CD14-positive monocyte (primary cell): ENCODE measurements at regions not wholly inside any gene's neighbourhood (a gene's known extent, or its start where the extent isn't known, plus 50 kb on each side); places are given as distances from the start of the nearest gene placed in this dataset.

Experiments
- DNase-seq, 3 donors: peaks; one replicate each; pipeline ENCODE4 v3.0.0-alpha.2; 2011 to 2022
- H2AFZ ChIP-seq: 2 replicates; pipeline ENCODE4 v1.6.0; 2012; ENCODE audit warnings: mild to moderate bottlenecking, low read depth, low read length, inconsistent platforms; ENCODE audit not compliant: insufficient read depth, poor library complexity, severe bottlenecking
- H3K27ac ChIP-seq, 2 donors: 1 replicate in 1 of 2; 2 replicates in 1 of 2; pipeline ENCODE4 v1.5.1; 2012 to 2013; ENCODE audit warnings: low read length in 2 of 2, control low read depth in 1 of 2, inconsistent platforms in 1 of 2, low read depth in 1 of 2, mild to moderate bottlenecking in 1 of 2
- H3K27me3 ChIP-seq, 2 donors: one replicate each; pipeline versions ENCODE4 v1.6.0 to v1.6.1; 2011 to 2013; ENCODE audit warnings: low read length in 2 of 2; ENCODE audit not compliant: control insufficient read depth in 2 of 2, insufficient read depth in 2 of 2
- H3K36me3 ChIP-seq, 2 donors: replicated peaks in 1 of 2; 1 replicate in 1 of 2; 2 replicates in 1 of 2; pipeline versions ENCODE4 v1.5.1 to v1.6.1; 2012 to 2013; ENCODE audit warnings: low read length in 2 of 2, control low read depth in 1 of 2, inconsistent platforms in 1 of 2, mild to moderate bottlenecking in 1 of 2; ENCODE audit not compliant: insufficient read depth in 2 of 2, control insufficient read depth in 1 of 2
- H3K4me1 ChIP-seq, 2 donors: 1 replicate in 1 of 2; 2 replicates in 1 of 2; pipeline versions ENCODE4 v1.5.1 to v1.6.1; 2012 to 2013; ENCODE audit warnings: low read length in 2 of 2, control low read depth in 1 of 2, inconsistent platforms in 1 of 2, mild to moderate bottlenecking in 1 of 2, moderate library complexity in 1 of 2; ENCODE audit not compliant: insufficient read depth in 2 of 2, control insufficient read depth in 1 of 2
- H3K4me2 ChIP-seq: replicated peaks from 2 replicates; pipeline ENCODE3; 2012; ENCODE audit warnings: low read length, moderate library complexity, mild to moderate bottlenecking; ENCODE audit not compliant: poor library complexity, severe bottlenecking; ENCODE audit errors: extremely low read depth
- H3K4me3 ChIP-seq, 3 experiments: fragments of 200-600 bp in 1 of 3; sonication (generic) in 1 of 3; replicated peaks in 1 of 3; 1 replicate in 2 of 3; 2 replicates in 1 of 3; pipeline ENCODE4 v1.5.1; 2011 to 2013; ENCODE audit warnings: low read length in 3 of 3, mild to moderate bottlenecking in 3 of 3, control low read depth in 2 of 3, low read depth in 2 of 3, inconsistent platforms in 1 of 3, moderate library complexity in 1 of 3
- H3K79me2 ChIP-seq: 2 replicates; pipeline ENCODE4 v1.6.0; 2012; ENCODE audit warnings: mild to moderate bottlenecking, control low read depth, inconsistent platforms, low read length, moderate library complexity; ENCODE audit not compliant: insufficient read depth
- H3K9ac ChIP-seq: 2 replicates; pipeline ENCODE4 v1.6.0; 2017; ENCODE audit warnings: low read length, mild to moderate bottlenecking; ENCODE audit not compliant: insufficient read depth, poor library complexity, severe bottlenecking
- H3K9me3 ChIP-seq, 2 donors: replicated peaks in 1 of 2; 1 replicate in 1 of 2; 2 replicates in 1 of 2; pipeline versions ENCODE4 v1.5.1 to v1.6.1; 2012 to 2013; ENCODE audit warnings: low read length in 2 of 2, control low read depth in 1 of 2; ENCODE audit not compliant: control insufficient read depth in 1 of 2, insufficient read depth in 1 of 2
- H4K20me1 ChIP-seq: 2 replicates; pipeline ENCODE4 v1.6.0; 2012; ENCODE audit warnings: mild to moderate bottlenecking, low read length, control low read depth, moderate library complexity; ENCODE audit not compliant: insufficient read depth
- H3K27ac Mint-ChIP-seq, 7 donors: one replicate each; pipeline ENCODE4 v1.8.0; 2020; ENCODE audit warnings: mild to moderate bottlenecking in 7 of 7, mixed read lengths in 7 of 7, moderate library complexity in 6 of 7, inconsistent platforms in 2 of 7
- H3K27me3 Mint-ChIP-seq, 3 donors: one replicate each; pipeline ENCODE4 v1.8.0; 2021 to 2022; ENCODE audit warnings: low read depth in 3 of 3, mild to moderate bottlenecking in 3 of 3, mixed read lengths in 3 of 3, moderate library complexity in 3 of 3, inconsistent platforms in 1 of 3
- H3K36me3 Mint-ChIP-seq, 2 donors: one replicate each; pipeline ENCODE4 v1.8.0; 2020; ENCODE audit warnings: mixed read lengths in 2 of 2, inconsistent platforms in 1 of 2, mild to moderate bottlenecking in 1 of 2
- H3K4me1 Mint-ChIP-seq: one replicate; pipeline ENCODE4 v1.8.0; 2020; ENCODE audit warnings: mild to moderate bottlenecking, mixed read lengths
- H3K4me3 Mint-ChIP-seq, 2 donors: one replicate each; pipeline ENCODE4 v1.8.0; 2020; ENCODE audit warnings: mild to moderate bottlenecking in 2 of 2, mixed read lengths in 2 of 2, moderate library complexity in 1 of 2
- H3K9me3 Mint-ChIP-seq, 7 donors: one replicate each; pipeline ENCODE4 v1.8.0; 2020 to 2022; ENCODE audit warnings: mixed read lengths in 7 of 7, mild to moderate bottlenecking in 6 of 7, moderate library complexity in 6 of 7, inconsistent platforms in 2 of 7
- CTCF ChIP-seq: fragments of 200-600 bp; IDR thresholded peaks from one replicate; pipeline ENCODE4 v1.8.0; 2022; ENCODE audit warnings: antibody characterized with exemption, mild to moderate bottlenecking
- WGBS: methylation state at CpG from one replicate; pipeline ENCODE4 v1.1.5; 2013; ENCODE audit warnings: missing lambda C conversion rate; ENCODE audit not compliant: insufficient coverage; 5-methylcytosine and 5-hydroxymethylcytosine counted together
- intact Hi-C, 2 donors: fragments of 100-400 bp; cut with micrococcal nuclease; formaldehyde crosslinking; loops; one replicate each; pipeline versions ENCODE4 v1.15.0 to v1.15.1; 2023

- Histone ChIP-seq H4K20me1 (no peaks in the 10 kb centered on the region), H2AFZ (no peak overlapping the region), H3K27me3 (no peaks in the 10 kb centered on the region), H3K36me3 (no peaks in the 10 kb centered on the region), H3K4me2 (no peak overlapping the region), H3K27ac (no peak overlapping the region), H3K9me3 (no peaks in the 10 kb centered on the region), H3K4me1 (no peaks in the 10 kb centered on the region), H3K4me3 (no peak overlapping the region), H3K79me2 (no peaks in the 10 kb centered on the region), H3K9ac (no peak overlapping the region)
- no peak overlapping the region for H3K4me3 Mint-ChIP-seq
- no peak overlapping the region for H3K27ac Mint-ChIP-seq
- H3K9me3 Mint-ChIP-seq, result peaks cover 0 to 5% (median 0%) of the 10 kb centered on the region in 7 donors
- H3K4me1 Mint-ChIP-seq, result no peaks in the 10 kb centered on the region
- H3K27me3 Mint-ChIP-seq, result peaks cover 0 to 2% (median 0%) of the 10 kb centered on the region in 3 donors
- DNase-seq, result no peak
- no peak for TF ChIP-seq CTCF
- WGBS, result 0% methylated on average over 2 of the region's 4 CpGs
- no peaks in the 10 kb centered on the region for H3K36me3 Mint-ChIP-seq
- intact Hi-C loops, result no loop called here
These were observed 205.6 kb downstream of the NECTIN3 start for GRCh38 chr3:111277226-111277625.

GRCh38 chr3:111278959-111279358, 207.3 kb downstream of the NECTIN3 start:
- TF ChIP-seq CTCF, result no peak
- Histone ChIP-seq H3K4me2 (no peak overlapping the region), H3K36me3 (no peaks in the 10 kb centered on the region), H3K27me3 (no peaks in the 10 kb centered on the region), H2AFZ (no peak overlapping the region), H3K79me2 (no peaks in the 10 kb centered on the region), H3K9ac (no peak overlapping the region), H3K4me3 (no peak overlapping the region), H3K27ac (no peak overlapping the region), H3K9me3 (no peaks in the 10 kb centered on the region), H4K20me1 (no peaks in the 10 kb centered on the region), H3K4me1 (no peaks in the 10 kb centered on the region)
- intact Hi-C loops, result no loop called here
- Mint-ChIP-seq H3K27me3 (peaks cover 0 to 2% (median 0%) of the 10 kb centered on the region in 3 donors), H3K9me3 (peaks cover 0 to 2% (median 0%) of the 10 kb centered on the region in 7 donors), H3K4me3 (no peak overlapping the region), H3K4me1 (no peaks in the 10 kb centered on the region), H3K36me3 (no peaks in the 10 kb centered on the region), H3K27ac (no peak overlapping the region)
- no peak for DNase-seq
